HG02840 (cell line): ENCODE measurements at regions not wholly inside any gene's neighbourhood (a gene's known extent, or its start where the extent isn't known, plus 50 kb on each side); places are given as distances from the start of the nearest gene placed in this dataset.
A peak's percentile ranks its signal among the peaks of the same experiment; 100 is the strongest.

Experiments used
- ATAC-seq: cut with Tn5 transposase; IDR thresholded peaks from one replicate; pipeline ENCODE4 v1.9.1; 2021; ENCODE audit warnings: mild to moderate bottlenecking, moderate library complexity, moderate number of reproducible peaks; ENCODE audit not compliant: unreplicated experiment, low FRiP score

GRCh38 chr12:67452119-67452805, 183.1 kb downstream of the CAND1 start:
- peak; percentile 53 for ATAC-seq

- ATAC-seq = no peak
Measured at GRCh38 chr12:67453191-67453590, 184.0 kb downstream of the CAND1 start.

- ATAC-seq = no peak
Measured at GRCh38 chr12:67455236-67455635, 186.1 kb downstream of the CAND1 start.

GRCh38 chr12:67456431-67456901, 187.3 kb downstream of the CAND1 start:
- no peak for ATAC-seq

GRCh38 chr12:67457136-67457535, 188.0 kb downstream of the CAND1 start:
- no peak for ATAC-seq

GRCh38 chr12:67457778-67458665, 188.9 kb downstream of the CAND1 start:
- no peak for ATAC-seq

- no peak for ATAC-seq
Measured at GRCh38 chr12:67459173-67459572, 189.4 kb upstream of the DYRK2 start.

GRCh38 chr12:67459578-67459977, 189.0 kb upstream of the DYRK2 start:
- no peak for ATAC-seq

- no peak for ATAC-seq
Measured at GRCh38 chr12:67460388-67460787, 188.2 kb upstream of the DYRK2 start.

- ATAC-seq = no peak
Measured at GRCh38 chr12:67468549-67469245, 179.8 kb upstream of the DYRK2 start.

GRCh38 chr12:67469666-67470065, 178.9 kb upstream of the DYRK2 start:
- no peak for ATAC-seq

GRCh38 chr12:67471810-67472209, 176.7 kb upstream of the DYRK2 start:
- ATAC-seq = no peak

- ATAC-seq = no peak
Measured at GRCh38 chr12:67472539-67472938, 176.0 kb upstream of the DYRK2 start.

GRCh38 chr12:67474934-67475620, 173.5 kb upstream of the DYRK2 start:
- ATAC-seq = no peak

- no peak for ATAC-seq
Measured at GRCh38 chr12:67475725-67476124, 172.8 kb upstream of the DYRK2 start.

GRCh38 chr12:67477681-67478265, 170.8 kb upstream of the DYRK2 start:
- no peak for ATAC-seq

GRCh38 chr12:67482751-67483661, 165.5 kb upstream of the DYRK2 start:
- no peak for ATAC-seq

GRCh38 chr12:67483871-67484554, 164.5 kb upstream of the DYRK2 start:
- ATAC-seq = no peak
